Nucleus accumbens (tissue), 56 donors: ENCODE measurements at regions not wholly inside any gene's neighbourhood (a gene's known extent, or its start where the extent isn't known, plus 50 kb on each side); places are given as distances from the start of the nearest gene placed in this dataset.
"Not testable (repeated sequence)": the region's sequence is repeated elsewhere in the genome, so short reads cannot be mapped to it uniquely, and the experiment has no call there.

Source experiments
- DNase-seq, 56 donors: peaks; one replicate each; lab custom pipeline; 2025; lab: John Stamatoyannopoulos, UW

- DNase-seq = no peak
Measured at GRCh38 chr9:38518826-38519225, 94.6 kb upstream of the IGFBPL1 start.

- DNase-seq = peak in 10 of 56 donors; percentile 2 to 22 (median 12)
Measured at GRCh38 chr9:38516273-38516672, 92.0 kb upstream of the IGFBPL1 start.

- DNase-seq = not testable (repeated sequence)
Measured at GRCh38 chr9:38515055-38515454, 90.8 kb upstream of the IGFBPL1 start.

- not testable (repeated sequence) for DNase-seq
Measured at GRCh38 chr9:38510340-38510739, 86.1 kb upstream of the IGFBPL1 start.

GRCh38 chr9:38507587-38507986 lies 83.3 kb upstream of the IGFBPL1 start:
- DNase-seq = no peak

- DNase-seq = not testable (repeated sequence)
Measured at GRCh38 chr9:38500171-38500570, 75.9 kb upstream of the IGFBPL1 start.

- DNase-seq = not testable (repeated sequence)
Measured at GRCh38 chr9:38498551-38498950, 74.3 kb upstream of the IGFBPL1 start.

- no peak for DNase-seq
Measured at GRCh38 chr9:38489057-38489456, 64.8 kb upstream of the IGFBPL1 start.

- DNase-seq = no peak
Measured at GRCh38 chr9:38488156-38488698, 64.0 kb upstream of the IGFBPL1 start.

- not testable (repeated sequence) for DNase-seq
Measured at GRCh38 chr9:38487418-38488155, 63.3 kb upstream of the IGFBPL1 start.

- DNase-seq = no peak
Measured at GRCh38 chr9:38486837-38487236, 62.6 kb upstream of the IGFBPL1 start.

- DNase-seq = no peak
Measured at GRCh38 chr9:38486056-38486615, 61.9 kb upstream of the IGFBPL1 start.

- not testable (repeated sequence) for DNase-seq
Measured at GRCh38 chr9:38484076-38484665, 59.9 kb upstream of the IGFBPL1 start.

GRCh38 chr9:38482918-38483592 lies 58.8 kb upstream of the IGFBPL1 start:
- no peak for DNase-seq

GRCh38 chr9:38478211-38478610 lies 54.0 kb upstream of the IGFBPL1 start:
- DNase-seq = no peak

- DNase-seq = not testable (repeated sequence)
Measured at GRCh38 chr9:38474476-38474875, 50.2 kb upstream of the IGFBPL1 start.
